ENCODE measurements at regions not wholly inside any gene's neighbourhood (a gene's known extent, or its start where the extent isn't known, plus 50 kb on each side); places are given as distances from the start of the nearest gene placed in this dataset.

DNA sequence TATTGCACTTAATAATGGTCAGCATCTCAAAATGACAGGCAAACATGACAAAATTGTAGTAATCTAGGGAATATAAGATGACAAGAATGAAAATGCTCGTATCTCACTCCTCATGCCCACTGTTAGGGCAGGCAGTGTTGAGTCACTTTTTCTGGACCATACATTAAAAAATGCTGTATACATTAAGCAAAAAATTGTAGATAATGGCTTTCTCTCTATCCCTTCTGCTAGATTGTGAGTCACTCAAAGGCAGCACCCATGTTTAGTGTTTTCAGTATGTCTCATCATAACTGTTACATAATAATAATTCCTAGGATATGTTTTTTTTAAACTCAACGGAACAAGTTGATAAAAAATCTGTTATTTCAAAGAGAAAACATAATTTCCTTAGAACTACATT is 199.3 kb downstream of the TENT5A start:
- DNase-seq, result no peak

DNA sequence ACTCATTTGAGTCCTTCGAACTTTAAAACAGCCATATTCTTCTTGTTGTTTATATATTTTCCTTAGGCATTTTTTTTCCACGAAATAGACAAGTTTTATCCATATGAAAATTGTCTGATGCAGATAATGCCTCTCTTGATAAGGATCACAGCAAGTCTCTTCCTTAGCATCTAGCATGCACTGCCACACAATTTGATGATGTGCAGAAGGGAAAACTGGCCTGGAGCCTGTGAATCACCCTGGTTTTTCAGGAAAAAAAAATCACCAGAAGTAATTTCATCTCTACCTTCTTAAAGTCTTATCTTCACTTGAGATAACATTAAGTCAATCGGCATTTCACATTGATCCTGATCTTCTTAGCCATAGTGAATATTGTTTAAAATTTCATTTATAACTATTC is 199.8 kb downstream of the TENT5A start:
- intact Hi-C loops (cut with DNase I; ENCODE audit: low total_unique reads), result no loop called here

More for the DNA sequence above, 199.3 kb downstream of the TENT5A start:
- H3K4me3 ChIP-seq, result no peak overlapping the region
- no peaks in the 10 kb centered on the region for H3K36me3 ChIP-seq (ENCODE audit: low read depth, missing control alignments)
- 63 to 78% methylated on average over 2 of the region's 2 CpGs for WGBS, 2 donors
- H3K27me3 ChIP-seq, result no peaks in the 10 kb centered on the region
- no peak for TF ChIP-seq POLR2A (IDR thresholded peaks at IDR 0.05)
- TF ChIP-seq, protein P1, sequence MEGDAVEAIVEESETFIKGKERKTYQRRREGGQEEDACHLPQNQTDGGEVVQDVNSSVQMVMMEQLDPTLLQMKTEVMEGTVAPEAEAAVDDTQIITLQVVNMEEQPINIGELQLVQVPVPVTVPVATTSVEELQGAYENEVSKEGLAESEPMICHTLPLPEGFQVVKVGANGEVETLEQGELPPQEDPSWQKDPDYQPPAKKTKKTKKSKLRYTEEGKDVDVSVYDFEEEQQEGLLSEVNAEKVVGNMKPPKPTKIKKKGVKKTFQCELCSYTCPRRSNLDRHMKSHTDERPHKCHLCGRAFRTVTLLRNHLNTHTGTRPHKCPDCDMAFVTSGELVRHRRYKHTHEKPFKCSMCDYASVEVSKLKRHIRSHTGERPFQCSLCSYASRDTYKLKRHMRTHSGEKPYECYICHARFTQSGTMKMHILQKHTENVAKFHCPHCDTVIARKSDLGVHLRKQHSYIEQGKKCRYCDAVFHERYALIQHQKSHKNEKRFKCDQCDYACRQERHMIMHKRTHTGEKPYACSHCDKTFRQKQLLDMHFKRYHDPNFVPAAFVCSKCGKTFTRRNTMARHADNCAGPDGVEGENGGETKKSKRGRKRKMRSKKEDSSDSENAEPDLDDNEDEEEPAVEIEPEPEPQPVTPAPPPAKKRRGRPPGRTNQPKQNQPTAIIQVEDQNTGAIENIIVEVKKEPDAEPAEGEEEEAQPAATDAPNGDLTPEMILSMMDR (IDR thresholded peaks at IDR 0.05), result no peak
- no peak overlapping the region for H3K27ac ChIP-seq
- intact Hi-C loops (cut with DNase I; ENCODE audit: low total_unique reads), result no loop called here
- no peaks in the 10 kb centered on the region for H3K9me3 ChIP-seq
- peaks cover 6% of the 10 kb centered on the region for H3K4me1 ChIP-seq

DNA sequence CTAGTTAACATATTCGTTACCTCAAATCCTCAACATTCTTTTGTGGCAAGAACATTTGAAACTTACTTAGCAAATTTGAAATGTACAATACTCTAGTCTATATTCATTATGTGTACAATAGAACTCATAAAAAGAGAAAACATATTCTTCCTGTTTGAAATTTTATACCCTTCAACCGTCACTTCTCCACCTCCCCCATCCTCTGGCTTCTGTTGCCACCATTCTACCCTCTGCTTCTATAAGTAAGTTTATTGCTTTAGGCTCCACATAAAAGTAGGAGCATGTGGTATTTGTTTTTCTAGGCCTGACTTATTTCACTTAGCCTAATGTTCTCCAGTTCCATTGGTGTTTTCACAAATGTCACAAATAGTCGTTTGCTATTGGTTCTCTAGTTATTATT is 205.3 kb downstream of the TENT5A start:
- no peak for DNase-seq
- no peaks in the 10 kb centered on the region for H3K9me3 ChIP-seq
- no peak for TF ChIP-seq POLR2A (IDR thresholded peaks at IDR 0.05)
- TF ChIP-seq, protein P1 (IDR thresholded peaks at IDR 0.05), result no peak
- peaks cover 4% of the 10 kb centered on the region for H3K4me1 ChIP-seq
- no peaks in the 10 kb centered on the region for H3K36me3 ChIP-seq (ENCODE audit: low read depth, missing control alignments)
- H3K27ac ChIP-seq, result no peak overlapping the region
- intact Hi-C loops (cut with DNase I; ENCODE audit: low total_unique reads), result no loop called here
- no peak overlapping the region for H3K4me3 ChIP-seq
- WGBS, 2 donors, result 90 to 91% methylated on average over 3 of the region's 3 CpGs
- H3K27me3 ChIP-seq, result no peaks in the 10 kb centered on the region

More for the DNA sequence above, 199.8 kb downstream of the TENT5A start:
- DNase-seq, result no peak
- Histone ChIP-seq H3K27me3 (no peaks in the 10 kb centered on the region), H3K9me3 (no peaks in the 10 kb centered on the region), H3K36me3 (ENCODE audit: low read depth, missing control alignments) (no peaks in the 10 kb centered on the region), H3K27ac (no peak overlapping the region), H3K4me1 (peaks cover 6% of the 10 kb centered on the region), H3K4me3 (no peak overlapping the region)
- TF ChIP-seq, protein P1 (IDR thresholded peaks at IDR 0.05), result no peak
- no peak for TF ChIP-seq POLR2A (IDR thresholded peaks at IDR 0.05)
- WGBS, 2 donors, result 64 to 67% methylated on average over 3 of the region's 3 CpGs

DNA sequence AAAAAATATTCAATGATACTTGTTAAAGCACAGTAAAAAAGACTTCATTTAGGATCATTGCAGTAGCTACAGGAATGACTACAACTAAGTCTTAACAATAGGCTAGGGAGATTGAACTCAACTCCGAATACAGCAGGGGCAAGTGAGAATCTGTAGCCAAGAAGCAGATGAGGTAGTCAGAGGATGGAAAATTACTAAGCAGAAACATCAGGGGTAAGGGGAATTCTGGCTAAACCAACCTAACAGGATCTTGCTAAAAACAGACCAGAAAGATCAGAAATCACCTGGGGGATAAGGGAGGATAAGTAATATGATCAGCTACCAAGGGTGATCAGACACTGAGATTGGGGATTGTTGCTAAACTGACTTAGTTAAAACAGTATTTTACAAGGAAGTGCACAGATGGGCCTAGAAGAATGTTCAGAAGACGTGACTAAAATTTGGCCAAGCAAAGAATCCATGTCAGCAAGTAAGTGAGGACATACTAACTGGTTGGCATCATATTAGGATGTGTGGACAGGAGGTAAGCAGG is 217.5 kb downstream of the TENT5A start:
- H3K4me1 ChIP-seq, result no peaks in the 10 kb centered on the region
- no peak overlapping the region for H3K4me3 ChIP-seq
- intact Hi-C loops (cut with DNase I; ENCODE audit: low total_unique reads), result no loop called here
- H3K36me3 ChIP-seq (ENCODE audit: low read depth, missing control alignments), result no peaks in the 10 kb centered on the region
- 72 to 93% methylated on average over 2 of the region's 2 CpGs for WGBS, 2 donors
- no peaks in the 10 kb centered on the region for H3K27me3 ChIP-seq
- no peak for DNase-seq
- no peaks in the 10 kb centered on the region for H3K9me3 ChIP-seq
- H3K27ac ChIP-seq, result no peak overlapping the region
- no peak for TF ChIP-seq POLR2A (IDR thresholded peaks at IDR 0.05)
- TF ChIP-seq, protein P1 (IDR thresholded peaks at IDR 0.05), result no peak

DNA sequence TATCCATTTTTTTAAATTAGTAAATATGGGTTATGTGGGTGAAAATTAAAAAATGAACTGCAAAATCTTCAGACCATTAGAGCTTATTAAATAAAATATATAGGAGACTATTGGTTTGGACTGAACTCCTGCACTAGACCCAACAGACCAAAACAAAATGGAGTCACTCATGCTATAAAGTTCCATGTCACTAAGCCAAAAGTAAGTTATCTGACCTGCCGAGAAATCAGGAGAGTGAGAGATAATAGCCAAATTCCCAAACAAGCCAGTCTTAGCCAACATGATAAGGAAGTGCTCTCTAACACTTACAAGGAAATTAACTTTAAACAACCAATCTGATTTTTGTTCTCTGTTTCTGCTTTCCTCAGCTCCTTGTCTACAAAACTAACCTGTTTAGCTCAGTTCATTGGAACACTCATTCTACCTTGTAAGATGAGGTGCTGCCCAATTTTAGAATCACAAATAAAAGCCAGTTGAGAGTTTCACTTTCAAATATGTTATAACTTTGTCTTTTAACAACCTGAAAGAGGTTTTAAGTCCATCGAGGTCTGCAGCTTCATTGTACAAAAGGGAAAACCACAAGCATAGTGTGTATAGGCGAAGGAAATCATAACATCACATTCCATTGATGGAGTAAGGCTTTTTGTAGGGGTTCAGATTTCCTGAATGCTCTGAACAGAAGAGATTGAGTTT is 220.5 kb downstream of the TENT5A start:
- DNase-seq, result no peak
- intact Hi-C loops (cut with DNase I; ENCODE audit: low total_unique reads), result no loop called here
- Histone ChIP-seq H3K36me3 (ENCODE audit: low read depth, missing control alignments) (no peaks in the 10 kb centered on the region), H3K27ac (no peak overlapping the region), H3K27me3 (no peaks in the 10 kb centered on the region), H3K4me1 (no peaks in the 10 kb centered on the region), H3K4me3 (no peak overlapping the region), H3K9me3 (no peaks in the 10 kb centered on the region)
- 72 to 73% methylated on average over 3 of the region's 3 CpGs for WGBS, 2 donors
- TF ChIP-seq, protein P1 (IDR thresholded peaks at IDR 0.05), result no peak
- TF ChIP-seq POLR2A (IDR thresholded peaks at IDR 0.05), result no peak

Measured in testis (tissue), 2 donors.